Skeletal muscle satellite cell (primary cell): ENCODE measurements at regions not wholly inside any gene's neighbourhood (a gene's known extent, or its start where the extent isn't known, plus 50 kb on each side); places are given as distances from the start of the nearest gene placed in this dataset.
A peak's percentile ranks its signal among the peaks of the same experiment; 100 is the strongest.

ENCODE experiments used
- H3K27me3 ChIP-seq: 2 replicates; pipeline ENCODE4 v1.7.0; 2013; ENCODE audit warnings: low read length; ENCODE audit not compliant: control insufficient read depth, insufficient read depth
- H3K36me3 ChIP-seq: 2 replicates; pipeline ENCODE4 v1.7.0; 2013; ENCODE audit warnings: mild to moderate bottlenecking, control low read depth, low read length; ENCODE audit not compliant: insufficient read depth
- H3K4me1 ChIP-seq: 2 replicates; pipeline ENCODE4 v1.7.0; 2013; ENCODE audit warnings: low read length; ENCODE audit not compliant: control insufficient read depth, insufficient read depth
- H3K4me2 ChIP-seq: 2 replicates; pipeline ENCODE4 v1.7.0; 2013; ENCODE audit warnings: mild to moderate bottlenecking, low read length
- H3K4me3 ChIP-seq: 2 replicates; pipeline ENCODE4 v1.7.0; 2013; ENCODE audit warnings: low read length
- H3K9ac ChIP-seq: 2 replicates; pipeline ENCODE4 v1.7.0; 2013; ENCODE audit warnings: mild to moderate bottlenecking, low read depth, low read length, moderate library complexity
- H3K9me3 ChIP-seq: replicated peaks from 2 replicates; pipeline ENCODE4 v1.7.0; 2013; ENCODE audit warnings: mild to moderate bottlenecking, control low read depth, low read length

DNA sequence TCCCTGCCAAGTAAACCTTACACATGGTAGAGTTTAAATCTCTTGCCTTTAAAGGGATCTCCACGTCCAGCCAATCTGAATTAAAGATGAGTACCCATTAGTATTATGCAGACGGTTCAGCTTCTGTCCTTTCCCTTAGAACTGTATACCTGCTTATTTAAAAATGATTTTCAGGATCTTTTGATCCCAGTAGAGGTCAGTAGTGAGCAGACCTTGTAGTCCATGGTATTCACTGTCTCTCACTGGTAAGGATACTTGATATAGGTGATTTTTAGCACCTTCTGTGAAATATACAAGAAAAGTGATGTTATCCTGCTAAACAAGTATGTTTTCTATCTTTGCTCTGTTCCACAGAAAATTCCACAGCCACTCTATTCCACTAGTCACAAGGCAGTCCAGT, 1211.6 kb upstream of the ADGRL4 start:
- Histone ChIP-seq H3K36me3 (no peaks in the 10 kb centered on the region), H3K4me2 (no peak overlapping the region), H3K9ac (no peak overlapping the region), H3K4me1 (no peaks in the 10 kb centered on the region), H3K4me3 (no peak overlapping the region), H3K9me3 (no peaks in the 10 kb centered on the region), H3K27me3 (no peaks in the 10 kb centered on the region)

DNA sequence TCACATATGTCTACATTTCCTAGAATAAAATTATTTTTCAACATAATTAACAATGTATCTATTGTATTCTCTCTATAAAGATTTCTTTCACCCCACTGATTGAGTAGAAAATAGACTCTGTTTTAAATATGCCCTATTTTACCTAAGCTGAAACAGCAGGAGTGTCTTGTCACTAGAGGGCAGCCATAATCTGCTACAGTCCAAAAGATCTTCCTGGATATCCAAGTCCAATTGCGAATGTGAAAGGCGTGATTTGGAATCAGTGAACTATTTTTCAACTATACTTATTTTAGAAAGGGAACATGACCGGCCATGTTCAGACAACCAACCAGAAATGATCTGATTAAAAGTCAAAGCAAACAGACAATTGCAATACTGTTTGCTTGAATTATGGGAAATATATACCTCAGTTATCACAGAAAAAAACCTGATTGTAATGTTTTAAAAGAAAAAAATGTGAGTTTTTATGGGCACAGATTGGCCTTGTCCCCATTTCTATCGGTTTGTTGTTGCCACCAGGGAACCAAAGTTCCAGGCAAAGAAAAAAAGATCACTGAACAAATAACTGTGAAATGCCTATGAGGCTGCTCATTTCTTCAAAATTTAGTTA, 1211.0 kb upstream of the ADGRL4 start:
- Histone ChIP-seq H3K9ac (no peak overlapping the region), H3K36me3 (no peaks in the 10 kb centered on the region), H3K4me1 (no peaks in the 10 kb centered on the region), H3K4me2 (peak overlapping the region; percentile 29), H3K27me3 (no peaks in the 10 kb centered on the region), H3K9me3 (no peaks in the 10 kb centered on the region), H3K4me3 (no peak overlapping the region)

DNA sequence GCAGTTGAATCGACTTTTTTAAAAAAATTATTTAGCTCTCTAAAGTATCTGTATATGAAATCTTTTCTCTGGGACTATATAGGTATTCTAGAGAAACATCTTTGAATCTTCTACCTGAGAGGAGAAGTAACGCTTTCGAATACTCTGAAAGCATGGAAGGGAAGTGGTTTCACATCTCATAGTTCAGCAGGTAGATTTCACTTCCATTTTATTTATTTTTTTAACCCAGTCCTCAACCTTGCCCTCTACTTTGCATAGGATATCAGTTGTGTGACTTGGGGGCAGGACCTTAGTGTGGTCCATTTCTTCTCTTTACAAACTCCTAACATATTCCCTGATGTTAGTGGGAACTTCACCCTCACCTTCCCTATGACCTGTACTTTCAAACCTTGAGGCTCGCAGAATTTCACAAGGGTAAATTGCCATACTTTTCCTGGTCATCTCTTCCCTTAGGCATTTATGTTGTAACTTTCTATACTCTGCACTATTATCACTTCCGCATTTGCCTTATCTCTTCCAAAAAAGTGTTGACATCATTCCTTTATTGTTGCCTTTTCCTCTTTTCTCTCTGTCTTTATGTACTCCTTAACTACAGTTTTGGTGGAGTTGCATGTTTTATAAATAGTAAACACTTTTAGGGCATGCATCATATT, 1208.5 kb upstream of the ADGRL4 start:
- Histone ChIP-seq H3K4me3 (no peak overlapping the region), H3K9me3 (no peaks in the 10 kb centered on the region), H3K27me3 (no peaks in the 10 kb centered on the region), H3K4me2 (no peak overlapping the region), H3K4me1 (no peaks in the 10 kb centered on the region), H3K36me3 (no peaks in the 10 kb centered on the region), H3K9ac (no peak overlapping the region)

DNA sequence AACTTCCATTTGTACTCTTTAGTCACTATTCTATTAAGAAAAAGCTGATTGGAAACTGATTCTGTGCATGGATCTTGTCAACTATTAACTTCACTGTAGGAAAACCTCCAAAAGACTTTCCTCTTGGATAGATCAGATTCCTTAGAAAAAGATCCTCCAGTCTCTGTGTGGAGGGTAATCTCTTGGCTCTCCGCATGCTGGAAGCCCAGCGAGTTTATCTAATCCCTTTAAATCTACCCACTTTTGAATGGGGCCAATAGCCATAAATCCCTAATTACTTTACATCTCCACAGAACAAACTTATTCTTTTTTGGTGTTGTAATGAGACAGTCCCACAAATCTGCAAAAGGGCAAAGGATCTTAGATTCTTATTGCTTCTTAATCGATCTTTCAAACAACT, 1206.4 kb upstream of the ADGRL4 start:
- Histone ChIP-seq H3K36me3 (no peaks in the 10 kb centered on the region), H3K27me3 (no peaks in the 10 kb centered on the region), H3K4me2 (no peak overlapping the region), H3K9ac (no peak overlapping the region), H3K9me3 (no peaks in the 10 kb centered on the region), H3K4me3 (no peak overlapping the region), H3K4me1 (no peaks in the 10 kb centered on the region)

- Histone ChIP-seq H3K9me3 (no peaks in the 10 kb centered on the region), H3K4me3 (no peak overlapping the region)
These were observed 1205.3 kb upstream of the ADGRL4 start for GRCh38 chr1:80211691-80212380.

GRCh38 chr1:80202118-80202517, 1195.6 kb upstream of the ADGRL4 start:
- Histone ChIP-seq H3K4me2 (no peak overlapping the region), H3K36me3 (no peaks in the 10 kb centered on the region), H3K4me1 (no peaks in the 10 kb centered on the region), H3K9ac (no peak overlapping the region), H3K4me3 (no peak overlapping the region), H3K9me3 (no peaks in the 10 kb centered on the region), H3K27me3 (no peaks in the 10 kb centered on the region)

More at GRCh38 chr1:80211691-80212380, 1205.3 kb upstream of the ADGRL4 start:
- Histone ChIP-seq H3K4me1 (no peaks in the 10 kb centered on the region), H3K36me3 (no peaks in the 10 kb centered on the region), H3K9ac (no peak overlapping the region), H3K27me3 (no peaks in the 10 kb centered on the region), H3K4me2 (no peak overlapping the region)

DNA sequence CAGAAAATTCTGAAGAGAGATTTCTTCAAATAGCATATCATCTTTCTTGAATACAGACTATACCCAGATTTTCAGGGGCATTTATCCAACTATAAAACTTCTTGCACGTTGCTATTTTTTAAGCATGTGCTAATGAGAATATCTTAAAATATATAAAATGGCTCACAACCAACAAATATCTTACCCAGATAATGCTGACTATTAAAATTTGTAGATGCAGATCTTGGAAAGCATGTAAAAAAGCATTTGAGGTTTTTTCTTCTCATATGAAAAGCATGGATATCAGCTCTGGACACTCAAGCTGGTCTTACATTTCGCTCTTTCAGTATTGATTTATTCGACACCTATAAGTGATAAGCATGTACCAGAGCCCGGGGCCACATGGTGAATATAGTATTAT, 1187.7 kb upstream of the ADGRL4 start:
- Histone ChIP-seq H3K4me1 (no peaks in the 10 kb centered on the region), H3K4me2 (no peak overlapping the region), H3K27me3 (no peaks in the 10 kb centered on the region), H3K36me3 (no peaks in the 10 kb centered on the region), H3K9ac (no peak overlapping the region), H3K9me3 (no peaks in the 10 kb centered on the region), H3K4me3 (no peak overlapping the region)

- no peaks in the 10 kb centered on the region for H3K4me1 ChIP-seq
- H3K9ac ChIP-seq: no peak overlapping the region
- H3K27me3 ChIP-seq: no peaks in the 10 kb centered on the region
- H3K36me3 ChIP-seq: no peaks in the 10 kb centered on the region
- no peaks in the 10 kb centered on the region for H3K9me3 ChIP-seq
- H3K4me2 ChIP-seq: no peak overlapping the region
- no peak overlapping the region for H3K4me3 ChIP-seq
These were observed 1174.9 kb upstream of the ADGRL4 start for GRCh38 chr1:80181418-80181817.

DNA sequence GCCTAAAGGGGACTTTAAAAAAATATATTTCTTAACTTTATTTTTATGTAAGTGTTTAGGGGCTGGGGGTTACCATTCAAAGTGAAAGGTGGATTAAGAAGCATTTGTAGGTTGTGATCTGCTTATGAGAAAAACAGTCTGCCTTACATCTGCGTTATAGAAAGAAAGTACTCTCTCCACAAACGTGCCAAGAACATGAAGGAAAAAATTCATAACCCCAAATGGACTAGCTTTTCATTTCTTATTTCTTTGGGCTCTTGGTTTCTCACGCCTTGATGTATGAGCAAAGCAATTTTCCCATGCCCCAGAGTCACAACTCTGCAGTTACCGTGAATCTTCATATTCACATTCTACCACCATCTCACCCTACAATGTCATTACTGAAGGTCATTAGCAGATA, 1165.1 kb upstream of the ADGRL4 start:
- Histone ChIP-seq H3K36me3 (no peaks in the 10 kb centered on the region), H3K4me2 (no peak overlapping the region), H3K9ac (no peak overlapping the region), H3K4me3 (no peak overlapping the region), H3K9me3 (no peaks in the 10 kb centered on the region), H3K4me1 (no peaks in the 10 kb centered on the region), H3K27me3 (no peaks in the 10 kb centered on the region)

DNA sequence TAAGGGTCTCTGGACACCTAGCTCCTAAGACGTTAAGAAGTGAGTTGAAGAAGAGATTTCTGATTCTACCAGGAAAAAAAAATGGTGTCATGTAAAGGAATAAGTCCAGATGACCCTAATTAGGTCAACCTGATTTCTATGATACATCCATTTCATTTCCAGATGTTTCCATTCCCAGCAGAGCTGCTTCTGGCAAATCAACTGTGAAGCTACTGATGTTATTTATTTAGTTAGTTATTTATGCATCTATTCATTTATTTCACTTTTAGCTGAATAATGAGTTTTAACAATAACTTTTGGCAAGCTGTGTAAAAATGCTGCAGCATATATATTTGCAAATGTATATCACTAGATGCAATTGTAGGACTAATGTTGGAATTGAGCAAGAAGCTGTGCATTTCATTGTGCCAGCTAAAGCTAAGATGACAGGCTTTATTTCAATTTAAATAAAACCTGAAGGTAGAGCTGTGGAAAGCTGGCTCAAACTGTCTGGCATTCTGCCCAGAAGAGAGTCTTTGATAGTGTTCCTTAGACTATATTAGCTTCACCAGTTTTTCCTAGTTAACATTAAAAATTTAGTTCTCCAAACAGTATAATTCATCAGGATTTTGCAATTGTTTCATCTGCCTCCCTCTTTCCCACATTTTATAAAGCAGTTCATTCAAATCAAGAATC, 1164.4 kb upstream of the ADGRL4 start:
- no peaks in the 10 kb centered on the region for H3K4me1 ChIP-seq
- H3K36me3 ChIP-seq: no peaks in the 10 kb centered on the region
- H3K4me3 ChIP-seq: no peak overlapping the region
- H3K9me3 ChIP-seq: no peaks in the 10 kb centered on the region
- H3K9ac ChIP-seq: no peak overlapping the region
- H3K4me2 ChIP-seq: no peak overlapping the region
- no peaks in the 10 kb centered on the region for H3K27me3 ChIP-seq

DNA sequence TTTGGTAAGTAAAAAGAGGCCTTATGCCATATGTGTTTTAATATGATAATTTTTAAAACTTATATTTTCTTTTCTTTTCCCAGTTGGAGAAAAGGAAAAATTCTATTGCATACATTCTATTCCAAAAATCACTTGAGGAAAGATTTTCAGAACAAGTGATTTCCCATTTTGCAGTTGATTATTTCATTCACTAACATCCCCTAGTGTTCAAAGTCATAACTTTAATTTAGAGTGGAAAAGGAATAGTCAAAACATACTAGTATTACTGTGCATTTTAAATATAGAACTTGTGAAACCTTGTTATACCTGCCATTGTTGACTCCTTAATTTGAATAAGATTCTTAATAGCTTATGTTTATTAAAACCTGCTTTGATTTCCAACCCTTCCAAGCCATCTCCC, 1157.6 kb upstream of the ADGRL4 start:
- H3K9me3 ChIP-seq: no peaks in the 10 kb centered on the region
- H3K36me3 ChIP-seq: no peaks in the 10 kb centered on the region
- H3K27me3 ChIP-seq: no peaks in the 10 kb centered on the region

More for the DNA sequence above, 1157.6 kb upstream of the ADGRL4 start:
- no peak overlapping the region for H3K9ac ChIP-seq
- no peak overlapping the region for H3K4me2 ChIP-seq
- no peaks in the 10 kb centered on the region for H3K4me1 ChIP-seq
- H3K4me3 ChIP-seq: no peak overlapping the region
